Peyer's patch (tissue), 4 donors: ENCODE measurements at regions not wholly inside any gene's neighbourhood (a gene's known extent, or its start where the extent isn't known, plus 50 kb on each side); places are given as distances from the start of the nearest gene placed in this dataset.
"Not testable (repeated sequence)": the region's sequence is repeated elsewhere in the genome, so short reads cannot be mapped to it uniquely, and the experiment has no call there.

Source experiments
- POLR2A ChIP-seq, 2 donors: fragments of 450-650 bp; IDR thresholded peaks; one replicate each; pipeline ENCODE4 v1.5.1; 2017; ENCODE audit warnings: antibody characterized with exemption in 2 of 2, mild to moderate bottlenecking in 2 of 2, moderate library complexity in 2 of 2
- TF ChIP-seq, protein P1 (sequence below), 6 experiments: fragments of 450-650 bp in 4 of 6; fragments of 200-600 bp in 2 of 6; sonication (generic) in 1 of 6; IDR thresholded peaks; one replicate each; pipeline ENCODE4 v1.5.1; 2017 to 2019; ENCODE audit warnings: antibody characterized with exemption in 6 of 6, mild to moderate bottlenecking in 3 of 6, moderate library complexity in 1 of 6

- TF ChIP-seq, protein P1, sequence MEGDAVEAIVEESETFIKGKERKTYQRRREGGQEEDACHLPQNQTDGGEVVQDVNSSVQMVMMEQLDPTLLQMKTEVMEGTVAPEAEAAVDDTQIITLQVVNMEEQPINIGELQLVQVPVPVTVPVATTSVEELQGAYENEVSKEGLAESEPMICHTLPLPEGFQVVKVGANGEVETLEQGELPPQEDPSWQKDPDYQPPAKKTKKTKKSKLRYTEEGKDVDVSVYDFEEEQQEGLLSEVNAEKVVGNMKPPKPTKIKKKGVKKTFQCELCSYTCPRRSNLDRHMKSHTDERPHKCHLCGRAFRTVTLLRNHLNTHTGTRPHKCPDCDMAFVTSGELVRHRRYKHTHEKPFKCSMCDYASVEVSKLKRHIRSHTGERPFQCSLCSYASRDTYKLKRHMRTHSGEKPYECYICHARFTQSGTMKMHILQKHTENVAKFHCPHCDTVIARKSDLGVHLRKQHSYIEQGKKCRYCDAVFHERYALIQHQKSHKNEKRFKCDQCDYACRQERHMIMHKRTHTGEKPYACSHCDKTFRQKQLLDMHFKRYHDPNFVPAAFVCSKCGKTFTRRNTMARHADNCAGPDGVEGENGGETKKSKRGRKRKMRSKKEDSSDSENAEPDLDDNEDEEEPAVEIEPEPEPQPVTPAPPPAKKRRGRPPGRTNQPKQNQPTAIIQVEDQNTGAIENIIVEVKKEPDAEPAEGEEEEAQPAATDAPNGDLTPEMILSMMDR (IDR thresholded peaks at IDR 0.05) = not testable (repeated sequence)
- not testable (repeated sequence) for TF ChIP-seq POLR2A (IDR thresholded peaks at IDR 0.05)
Measured at GRCh38 chr16:22586732-22587131, 76.0 kb downstream of the NPIPB5 start.
